HG03520 (cell line): ENCODE measurements at regions not wholly inside any gene's neighbourhood (a gene's known extent, or its start where the extent isn't known, plus 50 kb on each side); places are given as distances from the start of the nearest gene placed in this dataset.

Source experiments
- ATAC-seq: cut with Tn5 transposase; IDR thresholded peaks from one replicate; pipeline ENCODE4 v1.9.1; 2021; ENCODE audit warnings: mild to moderate bottlenecking, moderate library complexity; ENCODE audit not compliant: unreplicated experiment

DNA sequence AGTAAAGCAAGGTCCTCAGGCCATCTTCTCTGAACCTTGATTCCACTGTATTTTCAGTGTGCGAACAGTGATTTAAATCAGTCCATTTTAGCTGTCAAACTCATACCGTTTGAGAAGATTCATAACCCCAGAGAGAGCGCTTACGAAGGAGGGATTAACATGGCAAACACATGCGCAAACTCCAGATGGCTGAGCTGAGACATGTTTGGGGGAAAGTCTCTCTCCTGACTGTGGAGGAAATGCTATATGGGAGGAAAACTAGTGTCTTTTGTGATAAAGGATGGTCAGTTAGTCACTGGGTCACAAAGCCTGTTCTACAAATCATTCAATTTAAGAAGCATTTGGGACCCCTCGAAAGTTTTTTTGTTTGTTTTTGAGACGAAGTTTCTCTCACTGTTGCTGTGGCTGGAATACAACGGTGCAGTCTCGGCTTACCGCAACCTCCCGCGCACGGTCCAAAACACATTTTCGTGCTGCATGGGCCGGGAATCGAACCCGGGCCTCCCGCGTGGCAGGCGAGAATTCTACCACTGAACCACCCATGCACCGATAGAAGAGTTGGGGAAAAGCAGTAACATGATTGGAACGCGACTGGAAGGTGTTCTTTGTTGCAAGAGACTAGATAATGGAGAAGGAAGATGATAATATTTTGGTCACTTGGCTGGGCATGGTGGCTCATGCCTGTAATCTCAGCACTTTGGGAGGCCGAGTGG is 58.4 kb upstream of the CXADR start:
- no peak for ATAC-seq

DNA sequence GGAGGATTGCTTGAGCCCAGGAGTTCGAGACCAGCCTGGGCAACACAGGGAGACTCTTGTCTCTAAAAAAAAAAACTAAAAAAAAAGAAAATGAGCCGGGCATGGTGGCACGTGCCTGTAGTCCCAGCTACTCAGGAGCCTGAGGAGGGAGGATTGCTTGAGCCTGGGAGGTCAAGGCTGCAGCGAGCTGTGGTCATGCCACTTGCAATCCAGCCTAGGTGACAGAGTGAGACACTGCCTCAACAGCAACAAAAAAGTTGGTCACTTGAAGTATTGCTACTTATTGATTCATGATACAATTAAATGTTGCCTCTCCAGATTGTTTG is 57.9 kb upstream of the CXADR start:
- ATAC-seq: no peak

DNA sequence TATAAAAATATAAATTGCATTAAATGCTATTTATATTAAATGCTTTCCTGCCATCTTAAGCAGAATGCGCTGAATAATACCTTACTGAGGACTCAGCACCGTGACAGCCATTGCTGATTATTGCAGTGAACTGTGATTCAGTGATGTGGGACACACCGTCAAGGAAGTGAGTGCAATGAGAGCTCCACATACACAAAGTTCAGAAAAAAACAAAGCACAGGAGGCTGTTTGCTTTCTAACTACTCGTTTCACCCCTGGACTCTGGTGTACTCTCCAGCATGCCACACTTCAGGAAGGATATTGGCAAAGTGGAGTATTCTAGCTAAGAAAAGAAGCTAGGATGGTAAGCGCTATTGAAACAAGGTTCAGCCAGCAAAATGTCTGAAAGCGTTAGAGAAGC is 57.4 kb upstream of the CXADR start:
- ATAC-seq: no peak

DNA sequence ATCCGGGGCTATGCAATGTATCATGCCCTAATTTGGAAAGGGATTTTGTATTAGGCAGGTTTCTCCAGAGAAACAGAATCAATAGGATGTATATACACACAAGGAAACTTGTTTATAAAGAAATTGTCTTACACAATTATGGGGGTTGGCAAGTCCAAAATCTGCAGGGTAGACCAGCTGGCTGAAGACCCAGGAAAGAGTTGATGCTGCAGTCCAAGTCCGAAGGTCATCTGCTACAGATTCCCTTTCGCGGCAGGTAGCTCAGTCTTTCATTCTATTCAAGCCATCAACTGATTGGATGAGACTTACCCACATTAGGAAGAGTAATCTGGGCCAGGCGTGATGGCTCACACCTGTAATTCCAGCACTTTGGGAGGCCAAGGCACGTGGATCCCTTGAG is 54.6 kb upstream of the CXADR start:
- ATAC-seq: no peak

DNA sequence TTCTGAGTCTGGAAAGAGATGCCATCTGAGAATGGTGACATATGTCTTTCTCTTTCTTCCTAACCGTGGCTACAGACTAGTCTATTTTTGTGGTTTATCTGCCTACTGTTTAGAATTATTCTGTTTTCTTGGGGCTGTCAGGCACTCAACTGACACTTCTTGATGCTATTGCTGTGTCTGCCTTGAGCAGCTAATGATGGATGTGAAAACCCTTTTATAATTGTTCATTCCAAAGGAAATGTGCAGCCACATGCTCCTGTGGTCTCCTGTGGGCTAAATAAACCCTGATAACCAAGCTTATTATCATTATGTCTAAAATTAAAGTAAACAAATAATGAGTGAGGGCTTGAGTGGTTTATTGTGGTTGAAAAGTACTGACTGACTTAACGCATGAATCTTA is 52.7 kb upstream of the CXADR start:
- no peak for ATAC-seq

DNA sequence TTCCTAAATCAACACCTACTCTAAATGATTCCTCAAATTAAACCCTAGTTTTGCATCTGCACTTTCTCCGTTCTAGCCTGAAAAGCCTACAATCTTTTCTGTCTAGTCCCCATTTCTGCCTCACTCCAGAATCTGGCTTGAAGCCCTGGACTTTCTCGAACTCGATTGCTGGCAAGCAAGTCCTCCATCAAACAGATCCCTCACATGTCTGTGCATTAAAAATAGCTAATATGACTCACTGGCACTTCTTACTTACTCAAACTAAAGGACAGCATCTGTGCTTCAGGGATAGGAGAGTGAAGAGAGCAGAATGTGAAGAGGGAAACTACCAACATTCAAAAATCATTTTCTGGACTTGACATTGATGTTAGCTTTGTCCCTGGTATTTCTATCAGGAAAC is 51.8 kb upstream of the CXADR start:
- no peak for ATAC-seq

DNA sequence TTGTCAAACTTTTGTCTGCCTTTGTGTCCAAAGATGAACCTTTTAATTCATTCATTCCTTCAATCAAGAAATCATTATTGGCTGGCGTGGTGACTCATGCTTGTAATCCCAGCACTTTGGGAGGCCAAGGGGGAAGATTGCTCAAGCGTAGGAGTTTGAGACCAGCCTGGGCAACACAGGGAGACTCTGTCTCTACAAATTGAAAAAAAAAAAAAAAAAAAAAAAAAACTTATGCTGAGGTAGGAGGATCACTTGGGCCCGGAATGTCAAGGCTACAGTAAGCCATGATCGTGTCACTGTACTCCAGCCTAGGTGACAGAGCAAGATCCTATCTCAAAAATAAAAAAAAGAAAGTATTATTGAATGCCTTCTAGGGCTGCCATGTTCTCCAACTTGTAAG is 51.3 kb upstream of the CXADR start:
- no peak for ATAC-seq

DNA sequence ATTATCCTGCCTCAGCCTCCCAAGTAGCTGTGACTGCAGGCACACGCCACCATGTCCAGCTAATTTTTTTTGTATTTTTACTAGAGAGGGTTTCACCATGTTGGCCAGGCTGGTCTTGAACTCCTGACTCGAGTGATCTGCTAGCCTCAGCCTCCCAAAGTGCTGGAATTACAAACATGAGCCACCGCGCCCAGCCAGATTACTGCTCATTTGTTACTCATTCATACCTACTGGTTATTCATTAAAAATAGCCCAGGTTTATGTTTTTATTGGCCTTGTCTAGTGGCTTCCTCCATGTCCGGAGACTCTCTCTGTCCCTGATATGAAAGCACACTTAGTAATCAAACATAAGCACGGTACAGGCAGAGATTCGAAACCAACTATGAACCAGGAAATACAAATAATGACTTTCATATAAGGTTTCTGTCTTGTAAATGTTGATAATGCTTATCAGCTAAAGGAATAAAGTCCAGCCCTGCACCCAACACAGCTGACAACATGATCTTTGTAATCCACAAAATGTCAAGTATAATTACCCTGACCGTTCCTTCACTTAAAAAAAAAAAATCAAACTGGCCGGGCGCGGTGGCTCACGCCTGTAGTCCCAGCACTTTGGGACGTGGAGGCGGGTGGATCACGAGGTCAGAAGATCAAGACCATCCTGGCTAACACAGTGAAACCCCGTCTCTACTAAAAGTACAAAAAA is 50.4 kb upstream of the CXADR start:
- ATAC-seq: no peak
